PC-3 (cell line): ENCODE measurements at regions not wholly inside any gene's neighbourhood (a gene's known extent, or its start where the extent isn't known, plus 50 kb on each side); places are given as distances from the start of the nearest gene placed in this dataset.

ENCODE experiments used
- EZH2 ChIP-seq: fragments of 300-600 bp; sonication (generic); IDR thresholded peaks from one replicate; pipeline ENCODE4 v1.6.1; 2017; ENCODE audit warnings: antibody characterized with exemption, mild to moderate bottlenecking, low read length; ENCODE audit not compliant: unreplicated experiment
- EZH2phosphoT487 ChIP-seq: fragments of 300-600 bp; sonication (generic); IDR thresholded peaks from 2 replicates; pipeline ENCODE4 v1.6.1; 2018; ENCODE audit warnings: mild to moderate bottlenecking, antibody characterized with exemption, low read length, borderline replicate concordance
- TF ChIP-seq, protein P1 (sequence below): fragments of 300-600 bp; sonication (generic); conservative IDR thresholded peaks from 2 replicates; pipeline ENCODE4 v1.5.1; 2017; ENCODE audit warnings: antibody characterized with exemption, low read depth, mild to moderate bottlenecking, low read length

DNA sequence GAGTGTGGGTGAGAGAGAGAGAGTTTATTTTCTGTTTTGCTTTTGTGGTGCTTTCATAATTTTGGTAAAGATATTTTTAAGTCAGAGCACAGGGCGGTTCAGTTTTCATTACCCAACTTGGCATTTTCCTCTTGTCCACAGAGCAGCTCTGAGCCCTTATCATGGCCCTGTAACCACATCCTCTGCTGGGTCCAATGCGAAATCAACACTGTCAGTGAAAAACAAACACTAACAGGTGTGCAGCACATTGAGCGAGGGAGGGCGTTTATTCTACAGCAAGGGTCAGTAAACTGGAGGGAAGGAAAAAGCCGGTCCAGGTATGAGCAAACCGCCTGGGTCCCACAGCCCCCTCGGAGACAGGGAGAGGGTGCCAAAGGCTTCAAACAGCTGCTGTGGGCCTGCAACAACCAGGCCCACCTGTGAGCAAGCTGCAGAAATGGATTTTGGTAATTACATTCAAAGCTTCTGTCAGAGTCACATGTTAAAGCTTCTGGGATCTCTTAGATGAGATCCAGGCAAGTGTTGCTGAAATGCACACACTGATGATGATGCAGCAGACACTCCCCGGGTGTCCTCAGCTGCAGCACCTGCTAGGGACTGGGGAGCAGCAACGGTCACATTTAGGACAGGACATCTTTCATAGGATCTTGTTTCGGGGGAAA lies 132.7 kb upstream of the DYRK2 start:
- TF ChIP-seq, protein P1, sequence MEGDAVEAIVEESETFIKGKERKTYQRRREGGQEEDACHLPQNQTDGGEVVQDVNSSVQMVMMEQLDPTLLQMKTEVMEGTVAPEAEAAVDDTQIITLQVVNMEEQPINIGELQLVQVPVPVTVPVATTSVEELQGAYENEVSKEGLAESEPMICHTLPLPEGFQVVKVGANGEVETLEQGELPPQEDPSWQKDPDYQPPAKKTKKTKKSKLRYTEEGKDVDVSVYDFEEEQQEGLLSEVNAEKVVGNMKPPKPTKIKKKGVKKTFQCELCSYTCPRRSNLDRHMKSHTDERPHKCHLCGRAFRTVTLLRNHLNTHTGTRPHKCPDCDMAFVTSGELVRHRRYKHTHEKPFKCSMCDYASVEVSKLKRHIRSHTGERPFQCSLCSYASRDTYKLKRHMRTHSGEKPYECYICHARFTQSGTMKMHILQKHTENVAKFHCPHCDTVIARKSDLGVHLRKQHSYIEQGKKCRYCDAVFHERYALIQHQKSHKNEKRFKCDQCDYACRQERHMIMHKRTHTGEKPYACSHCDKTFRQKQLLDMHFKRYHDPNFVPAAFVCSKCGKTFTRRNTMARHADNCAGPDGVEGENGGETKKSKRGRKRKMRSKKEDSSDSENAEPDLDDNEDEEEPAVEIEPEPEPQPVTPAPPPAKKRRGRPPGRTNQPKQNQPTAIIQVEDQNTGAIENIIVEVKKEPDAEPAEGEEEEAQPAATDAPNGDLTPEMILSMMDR: no peak
- no peak for TF ChIP-seq EZH2phosphoT487
- TF ChIP-seq EZH2: no peak
